Left lung (tissue), 4 donors: ENCODE measurements at regions not wholly inside any gene's neighbourhood (a gene's known extent, or its start where the extent isn't known, plus 50 kb on each side); places are given as distances from the start of the nearest gene placed in this dataset.

Experiments used
- ATAC-seq: fragments of 200-7000 bp; cut with Tn5 transposase; one replicate; pipeline ENCODE4 v1.9.1; 2020; ENCODE audit warnings: moderate library complexity
- DNase-seq, 4 donors: peaks; one replicate each; pipeline ENCODE4 v3.0.0-alpha.2; 2013 to 2020
- H3K27ac ChIP-seq, 2 donors: fragments of 200-600 bp; sonication (generic) in 1 of 2; one replicate each; pipeline versions ENCODE4 v1.5.0 to v1.8.0; 2020 to 2021
- H3K27me3 ChIP-seq, 2 donors: fragments of 200-600 bp; sonication (generic) in 1 of 2; one replicate each; pipeline versions ENCODE4 v1.5.0 to v1.8.0; 2020 to 2021
- H3K36me3 ChIP-seq, 2 donors: fragments of 200-600 bp; sonication (generic) in 1 of 2; one replicate each; pipeline versions ENCODE4 v1.5.0 to v1.8.0; 2020 to 2021
- H3K4me1 ChIP-seq, 2 donors: fragments of 200-600 bp; one replicate each; pipeline ENCODE4 v1.8.0; 2021
- H3K4me3 ChIP-seq, 2 donors: fragments of 200-600 bp; sonication (generic) in 1 of 2; one replicate each; pipeline versions ENCODE4 v1.5.0 to v1.8.0; 2020 to 2021; ENCODE audit warnings: mild to moderate bottlenecking in 1 of 2
- H3K9me3 ChIP-seq, 2 donors: fragments of 200-600 bp; sonication (generic) in 1 of 2; one replicate each; pipeline versions ENCODE4 v1.5.0 to v1.8.0; 2020 to 2021
- intact Hi-C, 2 donors: fragments of 100-400 bp; cut with DNase I; formaldehyde crosslinking; loops; one replicate each; pipeline versions ENCODE4 v1.11.2 to v1.14.2; 2022
- TF ChIP-seq, protein P1 (sequence below), 2 donors: fragments of 200-600 bp; sonication (generic) in 1 of 2; IDR thresholded peaks; one replicate each; pipeline versions ENCODE4 v1.5.0 to v1.8.0; 2021; ENCODE audit warnings: antibody characterized with exemption in 2 of 2
- donor health status: DM: no; HTN: yes; CAD: no.
- donor health status: DM: no; HTN: no; CAD: no.

DNA sequence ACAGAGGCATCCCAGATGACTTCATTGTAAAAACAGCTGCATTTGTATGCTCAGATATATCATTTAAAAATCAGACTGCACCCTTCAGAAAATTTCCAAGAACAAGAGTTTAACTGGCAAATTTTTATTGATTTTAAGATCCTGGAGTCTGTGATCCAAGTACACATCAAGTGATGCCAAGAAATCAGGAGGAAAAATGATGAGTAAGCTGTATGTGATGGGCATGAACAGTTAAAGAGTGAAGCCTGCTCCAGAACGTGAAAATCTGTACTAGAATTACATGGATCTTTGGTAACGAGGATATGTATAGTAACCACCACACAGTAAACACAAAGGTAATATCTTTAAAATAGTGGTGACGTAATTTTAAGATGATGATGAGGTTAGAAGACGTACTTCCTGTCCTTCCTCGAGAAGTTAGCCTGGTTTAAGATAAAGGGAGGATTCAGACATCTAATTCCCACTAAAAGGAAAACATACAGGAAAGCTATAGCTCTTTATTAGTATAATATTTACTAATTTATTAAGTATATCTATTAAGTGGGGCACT lies 1374.3 kb upstream of the DDX18 start:
- no peaks in the 10 kb centered on the region for H3K27me3 ChIP-seq
- no peak for DNase-seq
- no peaks in the 10 kb centered on the region for H3K4me1 ChIP-seq
- no peak for ATAC-seq
- TF ChIP-seq, protein P1, sequence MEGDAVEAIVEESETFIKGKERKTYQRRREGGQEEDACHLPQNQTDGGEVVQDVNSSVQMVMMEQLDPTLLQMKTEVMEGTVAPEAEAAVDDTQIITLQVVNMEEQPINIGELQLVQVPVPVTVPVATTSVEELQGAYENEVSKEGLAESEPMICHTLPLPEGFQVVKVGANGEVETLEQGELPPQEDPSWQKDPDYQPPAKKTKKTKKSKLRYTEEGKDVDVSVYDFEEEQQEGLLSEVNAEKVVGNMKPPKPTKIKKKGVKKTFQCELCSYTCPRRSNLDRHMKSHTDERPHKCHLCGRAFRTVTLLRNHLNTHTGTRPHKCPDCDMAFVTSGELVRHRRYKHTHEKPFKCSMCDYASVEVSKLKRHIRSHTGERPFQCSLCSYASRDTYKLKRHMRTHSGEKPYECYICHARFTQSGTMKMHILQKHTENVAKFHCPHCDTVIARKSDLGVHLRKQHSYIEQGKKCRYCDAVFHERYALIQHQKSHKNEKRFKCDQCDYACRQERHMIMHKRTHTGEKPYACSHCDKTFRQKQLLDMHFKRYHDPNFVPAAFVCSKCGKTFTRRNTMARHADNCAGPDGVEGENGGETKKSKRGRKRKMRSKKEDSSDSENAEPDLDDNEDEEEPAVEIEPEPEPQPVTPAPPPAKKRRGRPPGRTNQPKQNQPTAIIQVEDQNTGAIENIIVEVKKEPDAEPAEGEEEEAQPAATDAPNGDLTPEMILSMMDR (IDR thresholded peaks at IDR 0.05): no peak
- H3K4me3 ChIP-seq: no peak overlapping the region
- no peak overlapping the region for H3K27ac ChIP-seq
- H3K9me3 ChIP-seq: peaks cover 0 to 15% of the 10 kb centered on the region in 2 donors
- H3K36me3 ChIP-seq: no peaks in the 10 kb centered on the region
- intact Hi-C loops: no loop called here

DNA sequence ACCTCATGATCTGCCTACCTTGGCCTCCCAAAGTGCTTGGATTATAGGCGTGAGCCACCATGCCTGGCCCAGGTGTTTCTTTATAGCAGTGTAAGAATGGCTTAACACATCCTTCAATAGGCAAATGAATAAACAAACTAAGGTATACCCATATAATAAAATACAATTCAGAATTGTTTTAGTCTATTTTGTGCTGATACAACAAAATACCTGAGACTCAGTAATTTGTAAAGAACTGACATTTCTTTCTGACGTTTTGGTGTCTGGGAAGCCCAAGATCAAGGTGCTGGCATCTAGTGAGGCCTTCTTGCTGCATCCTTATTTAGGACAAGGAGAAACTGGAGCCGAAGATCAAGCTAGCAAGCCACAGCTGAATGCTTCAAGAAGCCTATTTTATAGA lies 1372.1 kb upstream of the DDX18 start:
- DNase-seq (no peak), ATAC-seq (no peak)
- H3K36me3 ChIP-seq: no peaks in the 10 kb centered on the region
- TF ChIP-seq, protein P1 (IDR thresholded peaks at IDR 0.05): no peak
- no peaks in the 10 kb centered on the region for H3K27me3 ChIP-seq
- H3K9me3 ChIP-seq: peaks cover 0 to 16% of the 10 kb centered on the region in 2 donors
- no peaks in the 10 kb centered on the region for H3K4me1 ChIP-seq
- H3K4me3 ChIP-seq: no peak overlapping the region
- H3K27ac ChIP-seq: no peak overlapping the region
- intact Hi-C loops: no loop called here

DNA sequence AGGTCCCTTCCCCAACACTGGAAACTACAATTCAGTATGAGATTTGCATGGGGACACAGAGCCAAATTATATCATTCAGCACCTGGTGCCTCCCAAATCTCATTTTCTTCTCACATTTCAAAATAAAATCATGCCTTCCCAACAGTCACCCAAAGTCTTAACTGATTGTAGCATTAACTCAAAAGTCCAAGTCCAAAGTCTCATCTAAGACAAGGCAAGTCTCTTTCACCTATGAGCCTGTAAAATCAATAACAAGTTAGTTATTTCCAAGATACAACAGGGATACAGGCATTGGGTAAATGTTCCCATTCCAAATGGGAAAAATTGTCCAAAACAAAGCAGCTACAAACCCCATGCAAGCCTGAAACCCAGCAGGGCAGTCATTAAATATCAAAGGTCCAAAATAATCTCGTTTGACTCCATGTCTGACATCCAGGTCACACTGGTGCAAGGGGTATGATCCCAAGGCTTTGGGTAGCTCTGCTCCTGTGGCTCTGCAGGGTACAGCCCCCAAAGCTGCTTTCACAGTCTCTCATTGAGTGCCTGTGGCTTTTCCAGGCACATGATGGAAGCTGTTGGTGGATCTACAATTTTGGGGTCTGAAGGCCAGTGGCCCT lies 1370.1 kb upstream of the DDX18 start:
- intact Hi-C loops: no loop called here
- Histone ChIP-seq H3K4me3 (no peak overlapping the region), H3K9me3 (peaks cover 0 to 21% of the 10 kb centered on the region in 2 donors), H3K36me3 (no peaks in the 10 kb centered on the region), H3K4me1 (no peaks in the 10 kb centered on the region), H3K27me3 (no peaks in the 10 kb centered on the region), H3K27ac (no peak overlapping the region)
- no peak for ATAC-seq
- DNase-seq: no peak
- TF ChIP-seq, protein P1 (IDR thresholded peaks at IDR 0.05): no peak

DNA sequence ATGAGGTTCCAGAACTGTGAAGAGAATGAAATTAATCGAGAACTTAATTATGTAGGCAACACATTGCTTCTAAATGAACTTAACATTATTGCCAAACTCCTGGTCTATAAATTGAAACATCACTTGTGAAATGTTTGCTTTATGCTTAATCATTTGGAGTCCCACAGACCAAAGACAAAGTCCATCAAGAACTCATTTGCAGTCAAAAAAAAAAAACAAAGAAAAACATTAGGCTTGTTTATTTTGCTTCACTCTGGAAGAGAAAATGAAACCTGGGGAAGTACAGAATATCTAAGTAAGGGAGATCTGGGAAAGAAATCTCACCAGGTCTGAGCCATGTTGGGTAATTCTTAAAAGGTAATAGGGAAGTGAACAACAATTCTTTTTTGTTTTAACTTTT lies 1363.5 kb upstream of the DDX18 start:
- TF ChIP-seq, protein P1 (IDR thresholded peaks at IDR 0.05): no peak
- Histone ChIP-seq H3K9me3 (peaks cover 0 to 28% of the 10 kb centered on the region in 2 donors), H3K27ac (no peak overlapping the region), H3K36me3 (no peaks in the 10 kb centered on the region), H3K4me3 (no peak overlapping the region), H3K27me3 (no peaks in the 10 kb centered on the region), H3K4me1 (no peaks in the 10 kb centered on the region)
- no peak for DNase-seq
- no peak for ATAC-seq
- intact Hi-C loops: no loop called here

DNA sequence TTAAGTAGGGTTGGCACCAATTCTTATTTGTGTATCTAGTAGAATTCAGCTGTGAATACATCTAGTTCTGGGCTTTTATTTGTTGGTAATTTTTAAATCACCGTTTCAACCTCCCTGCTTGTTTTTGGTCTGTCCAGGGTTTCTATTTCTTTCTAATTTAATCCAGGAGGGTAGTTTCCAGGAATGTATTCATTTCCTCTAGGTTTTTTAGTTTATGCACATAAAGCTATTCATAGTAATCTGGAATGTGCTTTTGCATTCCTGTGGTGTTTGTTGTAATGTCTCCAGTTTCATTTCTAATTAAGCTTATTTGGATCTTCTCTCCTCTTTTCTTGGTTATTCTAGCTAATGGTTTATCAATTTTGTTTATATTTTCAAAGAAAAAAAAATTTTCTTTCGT lies 1361.8 kb upstream of the DDX18 start:
- H3K27me3 ChIP-seq: no peaks in the 10 kb centered on the region
- TF ChIP-seq, protein P1 (IDR thresholded peaks at IDR 0.05): no peak
- intact Hi-C loops: no loop called here
- DNase-seq: no peak
- no peaks in the 10 kb centered on the region for H3K4me1 ChIP-seq
- H3K27ac ChIP-seq: no peak overlapping the region
- no peaks in the 10 kb centered on the region for H3K36me3 ChIP-seq
- peaks cover 0 to 41% of the 10 kb centered on the region in 2 donors for H3K9me3 ChIP-seq
- H3K4me3 ChIP-seq: no peak overlapping the region
- no peak for ATAC-seq
